Uterus (tissue), 2 donors: ENCODE measurements at regions not wholly inside any gene's neighbourhood (a gene's known extent, or its start where the extent isn't known, plus 50 kb on each side); places are given as distances from the start of the nearest gene placed in this dataset.

Source experiments
- CTCF ChIP-seq, 4 experiments: fragments of 200-600 bp in 2 of 4; fragments of 450-650 bp in 2 of 4; sonication (generic) in 2 of 4; IDR thresholded peaks; one replicate each; pipeline ENCODE4 v1.5.1; 2016 to 2019; ENCODE audit warnings: antibody characterized with exemption in 4 of 4, mild to moderate bottlenecking in 2 of 4, moderate library complexity in 1 of 4
- POLR2A ChIP-seq, 2 donors: fragments of 450-650 bp; IDR thresholded peaks; one replicate each; pipeline ENCODE4 v1.6.1; 2016; ENCODE audit warnings: antibody characterized with exemption in 2 of 2, mild to moderate bottlenecking in 1 of 2, moderate library complexity in 1 of 2

GRCh38 chr4:104382961-104383360 lies 111.7 kb downstream of the CXXC4 start:
- TF ChIP-seq POLR2A (IDR thresholded peaks at IDR 0.05) (no peak), CTCF (IDR thresholded peaks at IDR 0.05) (no peak)
